T47D (cell line): ENCODE measurements at regions not wholly inside any gene's neighbourhood (a gene's known extent, or its start where the extent isn't known, plus 50 kb on each side); places are given as distances from the start of the nearest gene placed in this dataset.

Source experiments
- DNase-seq, 2 experiments: peaks; one replicate each; pipeline versions ENCODE4 v3.0.0 to v3.0.0-alpha.2; 2011 to 2012; ENCODE audit warnings: low read depth in 1 of 2, low spot score in 1 of 2
- JUND ChIP-seq: IDR thresholded peaks from 2 replicates; pipeline ENCODE4 v1.6.1; 2012; ENCODE audit warnings: low read depth
- in situ Hi-C: cut with HindIII; loops from 2 replicates; pipeline ENCODE4 v1.10.0; 2016; ENCODE audit warnings: low sequenced_read_pairs, low pct_unique_long_range_greater_than_20kb

DNA sequence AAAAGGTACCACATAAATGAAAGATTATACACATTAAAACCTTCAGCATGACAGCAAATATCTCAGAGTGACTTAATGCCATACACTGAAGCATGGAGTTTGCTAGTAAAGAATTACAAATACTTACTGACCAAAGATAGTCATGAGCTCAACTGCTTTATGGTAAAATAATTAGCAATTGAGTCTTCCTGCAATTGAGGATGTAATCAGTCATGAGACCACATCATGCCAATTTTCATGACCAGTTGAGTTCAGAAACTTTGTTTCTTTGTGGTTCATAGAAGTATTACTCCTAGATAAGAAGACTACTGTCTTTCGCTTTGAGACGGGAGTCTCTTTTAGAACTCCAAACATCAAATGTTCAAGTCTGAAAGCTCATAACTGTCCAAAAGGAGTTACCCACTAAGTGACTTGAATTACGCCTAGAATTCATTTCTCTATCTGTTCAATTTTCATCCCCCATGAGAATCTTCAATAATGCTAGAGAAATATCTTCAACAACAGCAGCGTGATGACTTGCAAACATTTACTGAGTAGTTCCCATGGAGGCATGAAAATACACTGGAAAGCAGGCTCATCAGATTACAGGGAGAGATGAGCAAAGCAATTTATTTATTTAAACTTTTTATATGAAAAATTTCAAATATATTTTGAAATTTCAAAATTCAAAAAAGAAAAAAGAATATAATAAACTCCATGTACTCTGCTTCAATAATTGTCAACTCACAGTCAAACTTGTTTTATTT is 120.0 kb downstream of the BTG1 start:
- no peak for TF ChIP-seq JUND
- DNase-seq, result no peak
- in situ Hi-C loops, result no loop called here

DNA sequence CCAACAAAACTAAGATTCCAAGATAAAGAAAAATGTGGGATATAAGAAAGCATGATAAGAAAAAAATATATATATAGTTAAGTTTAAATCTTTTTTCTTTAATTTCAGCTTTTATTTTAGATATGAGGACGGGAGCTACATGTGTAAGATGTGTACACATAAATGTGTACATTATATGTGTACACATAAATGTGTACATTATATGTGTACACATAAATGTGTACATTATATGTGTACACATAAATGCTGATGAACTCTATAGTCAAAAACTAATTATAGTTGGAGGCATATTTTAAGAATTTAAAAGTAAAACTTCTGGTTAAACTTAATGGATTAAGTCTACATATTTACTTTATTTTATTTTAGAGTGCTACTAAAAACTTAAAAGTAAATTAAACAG is 123.6 kb downstream of the BTG1 start:
- in situ Hi-C loops, result no loop called here
- TF ChIP-seq JUND, result no peak
- DNase-seq, result no peak

DNA sequence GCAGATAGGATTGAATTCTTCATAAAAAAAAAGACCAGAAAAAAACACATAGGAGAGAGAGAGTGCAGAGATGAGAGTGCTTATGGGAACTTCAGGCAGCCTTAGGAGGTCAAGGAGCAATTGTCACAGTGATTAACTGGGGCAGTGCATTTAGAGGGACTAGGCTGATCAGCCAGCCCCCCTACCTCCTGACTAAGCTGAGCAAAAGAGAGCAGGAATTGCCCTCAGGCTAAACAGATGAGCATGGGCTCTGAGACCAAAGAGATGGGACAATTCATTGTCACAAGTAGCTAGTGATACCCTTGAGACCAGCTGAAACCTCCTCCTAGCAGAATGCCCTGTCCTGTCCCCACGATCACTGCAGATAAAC is 124.0 kb downstream of the BTG1 start:
- no peak for TF ChIP-seq JUND
- no peak for DNase-seq
- in situ Hi-C loops, result no loop called here

DNA sequence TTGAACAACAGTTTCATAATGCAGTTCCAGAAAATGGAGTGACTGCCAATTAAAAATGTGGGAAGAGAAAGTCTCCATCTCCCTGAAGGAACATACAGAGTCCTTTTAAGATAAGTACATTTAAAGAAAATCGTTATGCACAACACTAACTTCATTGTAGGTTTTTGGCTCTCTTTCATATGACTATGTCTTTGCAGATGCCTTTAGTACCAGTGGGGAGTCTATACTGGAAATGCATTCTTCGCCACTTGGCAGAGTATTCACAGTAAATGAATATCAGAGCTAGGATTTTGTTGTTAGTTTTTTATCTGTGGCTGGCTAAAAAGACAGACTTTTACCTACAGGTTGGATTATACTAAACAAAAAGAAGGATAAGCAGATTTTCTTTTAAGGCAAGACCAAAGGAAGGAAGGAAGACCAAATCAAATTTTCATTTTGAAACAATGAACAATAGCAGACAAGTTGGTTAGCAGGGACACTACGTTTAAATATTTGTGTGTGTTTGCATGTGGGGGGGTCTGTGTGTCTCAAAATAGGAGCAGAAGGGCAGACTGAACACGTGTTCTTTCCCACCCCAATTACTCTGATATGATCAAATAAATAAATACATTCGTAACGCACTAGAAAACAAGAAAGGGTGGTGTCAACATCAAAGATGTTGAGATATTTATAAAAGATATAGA is 124.5 kb downstream of the BTG1 start:
- no peak for TF ChIP-seq JUND
- in situ Hi-C loops, result no loop called here
- no peak for DNase-seq

DNA sequence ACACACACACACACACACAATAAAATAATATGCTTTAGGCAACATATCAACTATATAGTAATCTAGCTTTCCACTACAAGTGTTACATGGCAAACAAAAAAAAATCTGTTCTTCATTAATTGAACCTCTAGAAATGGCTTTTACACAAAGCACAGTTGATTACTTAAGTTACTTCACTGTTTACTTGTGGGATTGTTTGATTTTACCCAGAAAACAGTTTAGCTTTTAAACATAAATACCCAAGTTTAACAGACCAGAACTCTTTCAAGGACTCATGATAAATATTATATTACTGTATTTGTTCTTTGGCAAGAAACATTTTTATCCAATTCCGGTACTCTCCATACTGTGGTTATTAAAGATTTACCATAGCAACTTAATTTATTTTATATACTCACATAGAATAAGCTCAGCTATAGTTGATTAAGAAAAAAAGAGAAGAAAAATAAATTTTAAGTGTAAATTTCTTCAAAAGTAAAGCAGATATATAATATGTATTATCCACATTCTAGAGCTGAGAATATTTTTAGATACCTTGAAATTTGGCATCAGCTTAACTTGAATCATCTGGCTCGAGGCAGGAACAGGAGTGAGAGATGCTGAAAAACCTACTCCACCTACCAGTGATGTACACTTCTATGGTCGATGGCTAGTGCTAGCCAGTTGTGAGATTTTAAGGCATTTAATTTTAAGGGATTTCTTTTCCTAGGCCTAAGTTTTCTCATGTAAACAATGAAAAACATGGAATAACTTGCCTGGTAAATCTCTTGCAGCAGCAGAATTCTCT is 126.0 kb downstream of the BTG1 start:
- in situ Hi-C loops, result no loop called here
- DNase-seq, result no peak
- no peak for TF ChIP-seq JUND

DNA sequence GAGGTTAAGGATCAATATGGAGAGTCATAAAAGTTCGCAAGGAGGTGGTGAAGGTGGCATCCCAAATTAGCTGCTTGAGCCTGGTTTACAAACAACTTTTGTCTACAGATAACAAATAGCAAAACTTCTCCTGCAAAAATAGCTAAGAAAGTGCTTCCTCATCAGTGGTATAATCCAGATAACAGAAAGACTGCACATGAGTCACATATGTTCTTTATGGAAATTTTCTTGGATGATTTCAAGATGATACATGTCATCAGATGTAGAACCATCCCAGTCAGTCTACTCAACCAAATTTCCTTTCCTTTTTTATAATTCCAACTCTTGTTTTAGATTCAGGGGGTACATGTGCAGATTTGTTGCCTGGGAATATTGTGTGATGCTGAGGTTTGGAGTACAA is 133.0 kb downstream of the BTG1 start:
- in situ Hi-C loops, result no loop called here
- no peak for DNase-seq
- TF ChIP-seq JUND, result no peak

DNA sequence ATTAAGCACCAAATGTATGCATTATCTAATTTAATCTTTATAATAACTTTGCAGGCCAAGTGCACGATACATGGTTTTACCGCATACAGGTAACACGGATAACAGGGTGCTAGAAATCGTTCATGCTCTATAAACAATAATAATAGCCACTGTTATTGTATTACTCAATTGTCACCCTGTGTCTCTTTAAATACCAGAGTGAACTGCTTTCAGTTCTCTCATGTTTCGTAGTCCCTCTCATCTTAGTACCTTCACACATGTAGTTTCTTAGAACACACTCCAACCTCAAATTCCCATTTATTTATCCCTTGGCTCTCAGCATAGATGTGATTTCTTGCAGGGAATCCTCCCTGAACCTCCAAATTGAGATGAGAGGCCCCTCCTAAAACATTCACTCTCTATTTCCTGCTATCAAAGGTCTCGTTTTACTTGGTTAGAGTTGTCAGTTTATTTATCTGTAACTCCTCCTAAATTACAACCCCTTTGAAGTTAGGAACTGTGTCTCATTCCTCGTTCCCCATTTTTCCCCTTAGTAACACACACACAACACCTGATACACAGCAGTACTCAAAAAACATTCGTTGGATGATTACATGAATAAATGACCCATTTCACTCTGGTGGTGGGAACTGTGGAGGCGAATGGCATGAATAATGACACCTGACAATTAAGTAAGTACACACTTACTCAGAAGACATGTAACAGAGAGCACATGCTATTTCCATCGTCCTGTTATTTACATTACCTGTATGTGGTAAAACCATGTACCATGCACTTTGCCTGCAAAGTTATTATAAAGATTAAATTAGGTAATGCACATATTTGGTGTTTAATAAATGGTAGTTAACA is 134.6 kb downstream of the BTG1 start:
- DNase-seq, result no peak
- in situ Hi-C loops, result no loop called here
- no peak for TF ChIP-seq JUND

DNA sequence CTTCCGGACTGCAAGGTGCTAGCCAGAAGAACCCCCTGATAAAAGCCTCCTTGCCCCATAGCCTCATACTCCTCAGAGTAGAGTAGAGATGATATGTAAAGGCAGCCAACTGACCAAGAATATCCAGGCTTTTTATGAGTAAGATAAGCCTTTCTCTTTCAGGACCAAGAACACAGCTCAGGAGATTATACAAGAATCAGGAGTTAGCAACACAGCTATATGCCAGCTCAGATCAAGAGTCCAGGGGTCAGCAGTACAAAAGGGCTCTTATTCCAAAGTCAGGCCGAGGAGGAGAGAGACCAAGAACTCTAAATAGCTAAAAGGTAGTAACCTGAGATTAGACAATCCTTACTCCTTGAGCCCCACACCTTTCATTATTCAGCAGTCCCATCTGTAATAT is 135.3 kb downstream of the BTG1 start:
- DNase-seq, result no peak
- in situ Hi-C loops, result no loop called here
- no peak for TF ChIP-seq JUND

DNA sequence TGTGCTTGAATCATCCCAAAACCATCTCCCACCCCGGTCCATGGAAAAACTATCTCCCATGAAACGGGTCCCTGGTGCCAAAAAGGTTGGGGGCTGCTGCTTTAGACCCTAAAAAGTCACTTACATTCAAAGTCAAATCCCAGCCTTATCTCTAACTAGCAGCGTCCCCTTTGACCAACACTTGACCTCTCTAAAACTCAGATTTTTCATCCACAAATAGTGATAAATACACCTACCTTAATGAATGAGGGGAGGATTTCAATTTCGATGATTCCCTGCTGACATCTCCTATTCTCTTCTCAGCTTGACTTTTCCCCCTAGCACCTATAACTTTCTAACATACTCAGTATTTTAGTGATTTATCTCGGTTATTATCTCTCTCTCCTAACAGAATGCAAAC is 137.3 kb downstream of the BTG1 start:
- DNase-seq, result no peak
- in situ Hi-C loops, result no loop called here
- no peak for TF ChIP-seq JUND

DNA sequence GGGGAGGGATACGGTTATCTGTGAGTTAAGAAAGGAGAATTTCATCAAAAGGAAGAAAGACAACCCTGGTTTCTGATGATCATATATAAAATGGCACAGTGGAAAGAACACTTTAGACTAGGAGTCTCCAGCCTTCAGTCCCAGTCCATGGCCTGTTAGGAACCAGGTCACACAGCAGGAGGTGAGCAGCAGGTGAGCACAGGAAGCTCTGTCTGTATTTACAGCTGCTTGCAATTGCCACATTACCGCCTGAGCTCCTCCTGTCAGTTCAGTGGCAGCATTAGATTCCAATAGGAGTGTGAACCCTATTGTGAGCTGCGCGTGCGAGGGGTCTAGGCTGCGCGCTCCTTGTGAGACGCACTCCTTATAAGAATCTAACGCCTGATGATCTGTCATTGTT is 137.9 kb downstream of the BTG1 start:
- no peak for DNase-seq

DNA sequence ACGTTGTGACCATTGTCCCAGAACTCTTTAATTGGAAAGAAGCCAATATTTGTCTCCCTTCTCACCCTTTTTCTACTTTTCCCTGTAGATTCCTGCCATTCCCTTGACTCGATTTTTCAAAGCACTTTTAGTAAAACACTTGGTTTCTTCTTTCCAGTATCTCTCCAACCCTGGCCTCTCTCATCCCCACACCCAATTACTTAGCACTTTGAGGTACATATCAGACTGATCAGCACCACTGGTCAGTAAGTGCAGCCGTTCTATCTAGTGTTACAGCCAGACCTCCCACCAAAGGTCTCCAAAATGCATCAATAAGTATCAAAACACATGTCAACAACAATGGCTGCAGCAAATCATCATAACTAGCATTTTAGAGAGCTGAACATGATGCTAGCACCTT is 141.9 kb downstream of the BTG1 start:
- no peak for TF ChIP-seq JUND
- in situ Hi-C loops, result no loop called here
- no peak for DNase-seq

More for the DNA sequence above, 137.9 kb downstream of the BTG1 start:
- no peak for TF ChIP-seq JUND
- in situ Hi-C loops, result no loop called here

DNA sequence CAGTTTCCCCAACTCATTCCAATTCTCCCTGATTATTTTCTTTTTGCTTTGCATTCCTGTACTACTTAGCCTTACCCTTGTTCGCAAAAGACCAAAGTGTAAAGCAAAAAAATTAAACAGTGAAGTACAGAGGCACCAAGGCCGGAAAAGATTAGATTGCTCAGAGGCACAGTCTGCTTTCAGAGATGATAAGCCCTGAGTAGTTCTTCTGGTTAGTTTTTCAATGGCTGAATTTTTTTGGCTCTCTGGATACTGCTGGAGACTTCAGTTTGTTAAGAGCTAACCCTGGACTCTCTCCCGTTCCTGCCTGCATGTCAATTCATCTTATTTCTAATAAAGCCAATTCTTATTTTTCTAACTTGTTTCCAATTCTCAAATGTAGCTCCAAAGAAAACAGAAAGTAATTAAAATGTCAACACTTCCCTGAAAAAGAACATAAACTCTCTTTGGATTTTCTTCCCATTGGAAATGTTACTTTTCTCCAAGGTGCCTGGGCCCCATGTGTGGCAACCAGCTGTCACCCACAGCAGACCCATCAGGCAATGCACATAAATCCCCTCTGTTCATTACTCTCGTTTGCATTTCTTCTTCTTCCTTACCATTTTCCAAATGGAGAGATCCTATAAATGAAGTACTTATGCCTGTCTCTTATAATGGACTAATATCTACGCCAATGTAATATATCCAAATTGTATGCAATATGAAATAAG is 142.8 kb downstream of the BTG1 start:
- in situ Hi-C loops, result no loop called here
- TF ChIP-seq JUND, result no peak
- DNase-seq, result no peak
